ENCODE measurements at regions not wholly inside any gene's neighbourhood (a gene's known extent, or its start where the extent isn't known, plus 50 kb on each side); places are given as distances from the start of the nearest gene placed in this dataset.
"Not testable (repeated sequence)": the region's sequence is repeated elsewhere in the genome, so short reads cannot be mapped to it uniquely, and the experiment has no call there.

GRCh38 chrX:786441-786881, 155.9 kb downstream of the SHOX start:
- DNase-seq = no peak

GRCh38 chrX:784829-785228, 154.2 kb downstream of the SHOX start:
- DNase-seq = no peak

- no peak for DNase-seq
These were observed 150.9 kb downstream of the SHOX start for GRCh38 chrX:781224-782204.

GRCh38 chrX:776529-777230, 146.1 kb downstream of the SHOX start:
- no peak for DNase-seq

GRCh38 chrX:776061-776460, 145.5 kb downstream of the SHOX start:
- no peak for DNase-seq

- DNase-seq = no peak
These were observed 143.9 kb downstream of the SHOX start for GRCh38 chrX:774536-774935.

GRCh38 chrX:773292-774025, 142.9 kb downstream of the SHOX start:
- DNase-seq = no peak

- DNase-seq = no peak
These were observed 140.9 kb downstream of the SHOX start for GRCh38 chrX:771536-771935.

GRCh38 chrX:769796-770195, 139.2 kb downstream of the SHOX start:
- DNase-seq = no peak

- DNase-seq = no peak
These were observed 138.0 kb downstream of the SHOX start for GRCh38 chrX:768596-768995.

GRCh38 chrX:758917-759316, 128.3 kb downstream of the SHOX start:
- no peak for DNase-seq

- no peak for DNase-seq
These were observed 120.2 kb downstream of the SHOX start for GRCh38 chrX:750812-751211.

GRCh38 chrX:750263-750662, 119.7 kb downstream of the SHOX start:
- no peak for DNase-seq

- no peak for DNase-seq
These were observed 116.6 kb downstream of the SHOX start for GRCh38 chrX:747176-747575.

- DNase-seq = no peak
These were observed 109.0 kb downstream of the SHOX start for GRCh38 chrX:739611-740010.

GRCh38 chrX:737021-737420, 106.4 kb downstream of the SHOX start:
- DNase-seq = not testable (repeated sequence)

GRCh38 chrX:734362-734761, 103.8 kb downstream of the SHOX start:
- DNase-seq = no peak

- no peak for DNase-seq
These were observed 103.4 kb downstream of the SHOX start for GRCh38 chrX:733961-734360.

GRCh38 chrX:729583-730409, 99.2 kb downstream of the SHOX start:
- DNase-seq = no peak

- not testable (repeated sequence) for DNase-seq
These were observed 98.5 kb downstream of the SHOX start for GRCh38 chrX:729101-729500.

- not testable (repeated sequence) for DNase-seq
These were observed 98.0 kb downstream of the SHOX start for GRCh38 chrX:728639-729038.
